GM12878 (cell line): ENCODE measurements at regions not wholly inside any gene's neighbourhood (a gene's known extent, or its start where the extent isn't known, plus 50 kb on each side); places are given as distances from the start of the nearest gene placed in this dataset.

Source experiments
- ATAC-seq: fragments of 200-7000 bp; cut with Tn5 transposase; 3 replicates; pipeline ENCODE4 v1.9.1; 2020; ENCODE audit warnings: mild to moderate bottlenecking, moderate library complexity
- BruUV-seq: library from RNA; stranded (reverse); fragments of 400-500 nt; replicated peaks from 2 replicates; lab custom pipeline; 2021; lab: Mats Ljungman, UMichigan
- CTCF ChIA-PET: fragments of 300-600 bp; sonication (Branson Sonifier 250); formaldehyde crosslinking; extraction: SDS; loops from one replicate; lab custom pipeline; 2021; ENCODE audit warnings: inconsistent platforms; lab: Yijun Ruan, JAX
- POLR2A ChIA-PET: fragments of 350-600 bp; formaldehyde crosslinking; extraction: SDS; loops from one replicate; lab custom pipeline; 2021; ENCODE audit warnings: inconsistent platforms; lab: Charles Lee
- RAD21 ChIA-PET: fragments of 300-600 bp; sonication (Branson Sonifier 250); formaldehyde crosslinking; loops from one replicate; lab custom pipeline; 2023; ENCODE audit warnings: antibody characterized with exemption; ENCODE audit not compliant: unreplicated experiment; lab: Charles Lee
- SMC1A ChIA-PET: fragments of 300-600 bp; sonication (Branson Sonifier 250); formaldehyde crosslinking; loops from one replicate; lab custom pipeline; 2023; ENCODE audit not compliant: unreplicated experiment, uncharacterized antibody; lab: Charles Lee
- DNase-seq: peaks from one replicate; pipeline ENCODE4 v3.0.0-alpha.2; 2011; ENCODE audit warnings: low read depth, low spot score
- FAIRE-seq: peaks from 3 replicates; lab custom pipeline; 2011; peaks lifted over from hg19 to GRCh38; lab: Jason Lieb, UNC
- H2AFZ ChIP-seq: 2 replicates; pipeline ENCODE4 v1.6.0; 2011; ENCODE audit warnings: low read depth, low read length, control low read depth; ENCODE audit not compliant: control insufficient read depth
- H3K27ac ChIP-seq: 2 replicates; pipeline ENCODE4 v1.5.1; 2011; ENCODE audit warnings: control low read depth; ENCODE audit not compliant: control insufficient read depth, insufficient read depth
- H3K27me3 ChIP-seq, 2 experiments: replicated peaks in 1 of 2; 2 replicates each; pipeline versions ENCODE4 v1.6.0 to v1.6.1; 2011; ENCODE audit warnings: low read length in 1 of 2; ENCODE audit not compliant: control insufficient read depth in 2 of 2, insufficient read depth in 2 of 2
- H3K36me3 ChIP-seq, 2 experiments: 2 replicates each; pipeline ENCODE4 v1.5.1; 2011; ENCODE audit warnings: low read length in 1 of 2; ENCODE audit not compliant: control insufficient read depth in 2 of 2, insufficient read depth in 2 of 2
- H3K4me1 ChIP-seq: 2 replicates; pipeline ENCODE4 v1.6.1; 2011; ENCODE audit warnings: mild to moderate bottlenecking, low read length, moderate library complexity, mixed read lengths; ENCODE audit not compliant: control insufficient read depth, insufficient read depth
- H3K4me2 ChIP-seq: 2 replicates; pipeline ENCODE4 v1.6.0; 2011; ENCODE audit warnings: control low read depth; ENCODE audit not compliant: control insufficient read depth, insufficient read depth
- H3K4me3 ChIP-seq: fragments of 200-600 bp; sonication (generic); 2 replicates; pipeline ENCODE4 v1.5.1; 2016
- H3K79me2 ChIP-seq: 2 replicates; pipeline ENCODE4 v1.6.0; 2011; ENCODE audit warnings: low read length; ENCODE audit not compliant: control insufficient read depth, insufficient read depth
- H3K9ac ChIP-seq: 2 replicates; pipeline ENCODE4 v1.8.0; 2011; ENCODE audit warnings: low read length, control low read depth, mixed read lengths; ENCODE audit not compliant: control insufficient read depth, insufficient read depth
- H3K9me3 ChIP-seq: replicated peaks from 3 replicates; pipeline ENCODE4 v1.5.1; 2011; ENCODE audit warnings: mild to moderate bottlenecking, low read length; ENCODE audit not compliant: control insufficient read depth, insufficient read depth
- H4K20me1 ChIP-seq: 2 replicates; pipeline ENCODE4 v1.6.0; 2011; ENCODE audit not compliant: control insufficient read depth, insufficient read depth
- CBFB ChIP-seq: IDR thresholded peaks from 2 replicates; pipeline ENCODE4 v1.6.1; 2016; ENCODE audit warnings: antibody characterized with exemption, low read depth
- CHD1 ChIP-seq: IDR thresholded peaks from 2 replicates; pipeline ENCODE4 v1.6.1; 2012; ENCODE audit warnings: low read depth, low read length, improper control_type of control experiment
- EP300 ChIP-seq, 2 experiments: fragments of 150-350 bp in 1 of 2; IDR thresholded peaks; 2 replicates each; pipeline ENCODE4 v1.6.1; 2011 to 2012; ENCODE audit warnings: low read depth in 2 of 2, low read length in 2 of 2, borderline replicate concordance in 1 of 2, improper control_type of control experiment in 1 of 2, inconsistent platforms in 1 of 2; ENCODE audit not compliant: control insufficient read depth in 1 of 2
- FOXM1 ChIP-seq: IDR thresholded peaks from 2 replicates; pipeline ENCODE4 v1.6.1; 2012; ENCODE audit warnings: low read depth, mild to moderate bottlenecking, inconsistent platforms, low read length, moderate library complexity
- HDAC6 ChIP-seq: fragments of 200-600 bp; sonication (generic); IDR thresholded peaks from one replicate; pipeline ENCODE4 v1.8.0; 2017; ENCODE audit warnings: antibody characterized with exemption; ENCODE audit not compliant: unreplicated experiment
- KDM1A ChIP-seq: fragments of 200-600 bp; sonication (generic); IDR thresholded peaks from 2 replicates; pipeline ENCODE4 v1.6.1; 2016; ENCODE audit warnings: borderline replicate concordance
- NBN ChIP-seq: fragments of 450-650 bp; IDR thresholded peaks from 2 replicates; pipeline ENCODE4 v1.6.1; 2016
- NR2C1 ChIP-seq: fragments of 450-650 bp; IDR thresholded peaks from 2 replicates; pipeline ENCODE4 v1.6.1; 2017; ENCODE audit warnings: antibody characterized with exemption, mild to moderate bottlenecking, moderate library complexity
- RFX5 ChIP-seq: IDR thresholded peaks from 2 replicates; pipeline ENCODE4 v1.6.1; 2011; ENCODE audit warnings: low read depth, low read length, improper control_type of control experiment
- SIX5 ChIP-seq: IDR thresholded peaks from 2 replicates; pipeline ENCODE4 v1.6.1; 2011; ENCODE audit warnings: mild to moderate bottlenecking, low read depth, low read length, moderate library complexity; ENCODE audit not compliant: severe bottlenecking
- WRNIP1 ChIP-seq: IDR thresholded peaks from 2 replicates; pipeline ENCODE4 v1.6.1; 2011; ENCODE audit warnings: low read depth, low read length, improper control_type of control experiment, borderline replicate concordance
- ZNF622 ChIP-seq: fragments of 450-650 bp; IDR thresholded peaks from 2 replicates; pipeline ENCODE4 v1.6.1; 2017; ENCODE audit warnings: mild to moderate bottlenecking, inconsistent platforms
- WGBS: methylation state at CpG from one replicate; pipeline ENCODE4 v1.1.6; 2016; ENCODE audit warnings: low lambda C conversion rate; ENCODE audit not compliant: insufficient replicate concordance, insufficient coverage; ENCODE audit errors: missing lambda C conversion rate; 5-methylcytosine and 5-hydroxymethylcytosine counted together
- in situ Hi-C: fragments of 300-500 bp; cut with MboI; formaldehyde crosslinking; loops from 9 replicates; pipeline ENCODE4 v1.14.3; 2018; ENCODE audit warnings: mixed read lengths
- intact Hi-C: fragments of 100-400 bp; cut with micrococcal nuclease; formaldehyde crosslinking; loops from one replicate; pipeline ENCODE4 v1.14.2; 2022; ENCODE audit not compliant: unreplicated experiment
- TF ChIP-seq, protein P1 (sequence below): fragments of 450-650 bp; formaldehyde crosslinking; IDR thresholded peaks from 2 replicates; pipeline ENCODE4 v1.4.0; 2022; ENCODE audit warnings: mild to moderate bottlenecking, moderate library complexity

- intact Hi-C loops, result no loop called here
- Histone ChIP-seq H3K4me1 (peaks cover 6% of the 10 kb centered on the region; the same call in 1 of the 2 replicates), H3K4me3 (no peak overlapping the region), H3K27me3 (no peaks in the 10 kb centered on the region; a peak in 2 of 4 replicates), H3K36me3 (no peaks in the 10 kb centered on the region), H3K9ac (no peak overlapping the region), H2AFZ (no peak overlapping the region), H3K79me2 (peaks cover 4% of the 10 kb centered on the region), H3K4me2 (no peak overlapping the region), H3K27ac (no peak overlapping the region), H4K20me1 (no peaks in the 10 kb centered on the region), H3K9me3 (no peaks in the 10 kb centered on the region)
- in situ Hi-C loops, result no loop called here
- DNase-seq (no peak), ATAC-seq (no peak), FAIRE-seq (no peak)
- TF ChIP-seq FOXM1 (no peak), SIX5 (no peak), CHD1 (no peak), EP300 (IDR thresholded peaks at IDR 0.05; ENCODE audit: borderline replicate concordance in 1 of 2, control insufficient read depth in 1 of 2, low read depth in 2 of 2, low read length in 2 of 2) (no peak), CBFB (no peak), NR2C1 (no peak), KDM1A (no peak), ZNF622 (no peak), HDAC6 (no peak), WRNIP1 (no peak), RFX5 (no peak), NBN (no peak)
- TF ChIP-seq, protein P1, sequence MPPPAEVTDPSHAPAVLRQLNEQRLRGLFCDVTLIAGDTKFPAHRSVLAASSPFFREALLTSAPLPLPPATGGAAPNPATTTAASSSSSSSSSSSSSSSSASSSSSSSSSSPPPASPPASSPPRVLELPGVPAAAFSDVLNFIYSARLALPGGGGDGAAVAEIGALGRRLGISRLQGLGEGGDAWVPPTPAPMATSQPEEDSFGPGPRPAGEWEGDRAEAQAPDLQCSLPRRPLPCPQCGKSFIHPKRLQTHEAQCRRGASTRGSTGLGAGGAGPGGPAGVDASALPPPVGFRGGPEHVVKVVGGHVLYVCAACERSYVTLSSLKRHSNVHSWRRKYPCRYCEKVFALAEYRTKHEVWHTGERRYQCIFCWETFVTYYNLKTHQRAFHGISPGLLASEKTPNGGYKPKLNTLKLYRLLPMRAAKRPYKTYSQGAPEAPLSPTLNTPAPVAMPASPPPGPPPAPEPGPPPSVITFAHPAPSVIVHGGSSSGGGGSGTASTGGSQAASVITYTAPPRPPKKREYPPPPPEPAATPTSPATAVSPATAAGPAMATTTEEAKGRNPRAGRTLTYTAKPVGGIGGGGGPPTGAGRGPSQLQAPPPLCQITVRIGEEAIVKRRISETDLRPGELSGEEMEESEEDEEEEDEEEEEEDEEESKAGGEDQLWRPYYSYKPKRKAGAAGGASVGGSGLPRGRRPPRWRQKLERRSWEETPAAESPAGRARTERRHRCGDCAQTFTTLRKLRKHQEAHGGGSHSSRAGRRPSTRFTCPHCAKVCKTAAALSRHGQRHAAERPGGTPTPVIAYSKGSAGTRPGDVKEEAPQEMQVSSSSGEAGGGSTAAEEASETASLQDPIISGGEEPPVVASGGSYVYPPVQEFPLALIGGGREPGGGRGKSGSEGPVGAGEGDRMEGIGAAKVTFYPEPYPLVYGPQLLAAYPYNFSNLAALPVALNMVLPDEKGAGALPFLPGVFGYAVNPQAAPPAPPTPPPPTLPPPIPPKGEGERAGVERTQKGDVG, result no peak
- no TSS peak for BruUV-seq
- ChIA-PET POLR2A (no interaction called here), SMC1A (interaction anchor here (0.7 kb wide), 1 partner anchor 48 kb away, joined by 3 read pairs; no protein-coding TSS in a partner anchor), CTCF (no interaction called here), RAD21 (no interaction called here)
- 88% methylated on average over 28 of the region's 28 CpGs for WGBS
These were observed 85.9 kb upstream of the PPARA start for GRCh38 chr22:46064228-46064965.
